ENCODE measurements at regions not wholly inside any gene's neighbourhood (a gene's known extent, or its start where the extent isn't known, plus 50 kb on each side); places are given as distances from the start of the nearest gene placed in this dataset.

GRCh38 chr5:147169399-147169798 lies 65.4 kb upstream of the STK32A start:
- DNase-seq = no peak

GRCh38 chr5:147169901-147170300 lies 64.9 kb upstream of the STK32A start:
- H3K9ac ChIP-seq (ENCODE audit: insufficient read depth, low read length, poor library complexity, severe bottlenecking) = no peak overlapping the region
- H4K20me1 ChIP-seq (ENCODE audit: insufficient read depth, low read length) = no peaks in the 10 kb centered on the region
- DNase-seq = no peak
- no peak for TF ChIP-seq CTCF (IDR thresholded peaks at IDR 0.05)
- Mint-ChIP-seq H3K27ac (no peak overlapping the region), H3K4me3 (no peak overlapping the region), H3K27me3 (ENCODE audit: low read depth in 3 of 3) (peaks cover 2 to 3% (median 3%) of the 10 kb centered on the region in 3 donors), H3K4me1 (no peaks in the 10 kb centered on the region), H3K9me3 (peaks cover 0 to 2% (median 0%) of the 10 kb centered on the region in 7 donors), H3K36me3 (no peaks in the 10 kb centered on the region)
- no peaks in the 10 kb centered on the region for H3K79me2 ChIP-seq (ENCODE audit: insufficient read depth, low read length)
- no peaks in the 10 kb centered on the region for H3K9me3 ChIP-seq (replicated peaks in 1 of 2; ENCODE audit: control insufficient read depth in 1 of 2, insufficient read depth in 1 of 2, low read length in 2 of 2)
- no peaks in the 10 kb centered on the region for H3K4me1 ChIP-seq (ENCODE audit: control insufficient read depth in 1 of 2, insufficient read depth in 2 of 2, low read length in 2 of 2)
- no peak overlapping the region for H3K4me3 ChIP-seq (replicated peaks in 1 of 3; ENCODE audit: low read depth in 2 of 3, low read length in 3 of 3)
- no peak overlapping the region for H3K4me2 ChIP-seq (replicated peaks; ENCODE audit: extremely low read depth, low read length, poor library complexity, severe bottlenecking)
- no peaks in the 10 kb centered on the region for H3K36me3 ChIP-seq (replicated peaks in 1 of 2; ENCODE audit: control insufficient read depth in 1 of 2, insufficient read depth in 2 of 2, low read length in 2 of 2)
- intact Hi-C loops (cut with micrococcal nuclease) = no loop called here
- H3K27ac ChIP-seq (ENCODE audit: low read depth in 1 of 2, low read length in 2 of 2) = no peak overlapping the region
- H3K27me3 ChIP-seq (ENCODE audit: control insufficient read depth in 2 of 2, insufficient read depth in 2 of 2, low read length in 2 of 2) = no peaks in the 10 kb centered on the region
- H2AFZ ChIP-seq (ENCODE audit: insufficient read depth, low read depth, low read length, poor library complexity, severe bottlenecking) = no peak overlapping the region
- 94% methylated on average over 2 of the region's 3 CpGs for WGBS (ENCODE audit: insufficient coverage)

More at GRCh38 chr5:147169399-147169798, 65.4 kb upstream of the STK32A start:
- Histone ChIP-seq H3K4me2 (replicated peaks; ENCODE audit: extremely low read depth, low read length, poor library complexity, severe bottlenecking) (no peak overlapping the region), H3K9me3 (replicated peaks in 1 of 2; ENCODE audit: control insufficient read depth in 1 of 2, insufficient read depth in 1 of 2, low read length in 2 of 2) (no peaks in the 10 kb centered on the region), H3K36me3 (replicated peaks in 1 of 2; ENCODE audit: control insufficient read depth in 1 of 2, insufficient read depth in 2 of 2, low read length in 2 of 2) (no peaks in the 10 kb centered on the region), H3K27me3 (ENCODE audit: control insufficient read depth in 2 of 2, insufficient read depth in 2 of 2, low read length in 2 of 2) (no peaks in the 10 kb centered on the region), H3K79me2 (ENCODE audit: insufficient read depth, low read length) (no peaks in the 10 kb centered on the region), H3K9ac (ENCODE audit: insufficient read depth, low read length, poor library complexity, severe bottlenecking) (no peak overlapping the region), H3K27ac (ENCODE audit: low read depth in 1 of 2, low read length in 2 of 2) (no peak overlapping the region), H2AFZ (ENCODE audit: insufficient read depth, low read depth, low read length, poor library complexity, severe bottlenecking) (no peak overlapping the region), H3K4me1 (ENCODE audit: control insufficient read depth in 1 of 2, insufficient read depth in 2 of 2, low read length in 2 of 2) (no peaks in the 10 kb centered on the region), H3K4me3 (replicated peaks in 1 of 3; ENCODE audit: low read depth in 2 of 3, low read length in 3 of 3) (no peak overlapping the region), H4K20me1 (ENCODE audit: insufficient read depth, low read length) (no peaks in the 10 kb centered on the region)
- no peaks in the 10 kb centered on the region for H3K4me1 Mint-ChIP-seq
- no peaks in the 10 kb centered on the region for H3K9me3 Mint-ChIP-seq
- H3K36me3 Mint-ChIP-seq = no peaks in the 10 kb centered on the region
- H3K27ac Mint-ChIP-seq = no peak overlapping the region
- no peak for TF ChIP-seq CTCF (IDR thresholded peaks at IDR 0.05)
- H3K4me3 Mint-ChIP-seq = no peak overlapping the region
- H3K27me3 Mint-ChIP-seq (ENCODE audit: low read depth in 3 of 3) = peaks cover 0 to 3% (median 2%) of the 10 kb centered on the region in 3 donors
- intact Hi-C loops (cut with micrococcal nuclease) = no loop called here

Measured in CD14-positive monocyte (primary cell).